ENCODE measurements at regions not wholly inside any gene's neighbourhood (a gene's known extent, or its start where the extent isn't known, plus 50 kb on each side); places are given as distances from the start of the nearest gene placed in this dataset.

DNA sequence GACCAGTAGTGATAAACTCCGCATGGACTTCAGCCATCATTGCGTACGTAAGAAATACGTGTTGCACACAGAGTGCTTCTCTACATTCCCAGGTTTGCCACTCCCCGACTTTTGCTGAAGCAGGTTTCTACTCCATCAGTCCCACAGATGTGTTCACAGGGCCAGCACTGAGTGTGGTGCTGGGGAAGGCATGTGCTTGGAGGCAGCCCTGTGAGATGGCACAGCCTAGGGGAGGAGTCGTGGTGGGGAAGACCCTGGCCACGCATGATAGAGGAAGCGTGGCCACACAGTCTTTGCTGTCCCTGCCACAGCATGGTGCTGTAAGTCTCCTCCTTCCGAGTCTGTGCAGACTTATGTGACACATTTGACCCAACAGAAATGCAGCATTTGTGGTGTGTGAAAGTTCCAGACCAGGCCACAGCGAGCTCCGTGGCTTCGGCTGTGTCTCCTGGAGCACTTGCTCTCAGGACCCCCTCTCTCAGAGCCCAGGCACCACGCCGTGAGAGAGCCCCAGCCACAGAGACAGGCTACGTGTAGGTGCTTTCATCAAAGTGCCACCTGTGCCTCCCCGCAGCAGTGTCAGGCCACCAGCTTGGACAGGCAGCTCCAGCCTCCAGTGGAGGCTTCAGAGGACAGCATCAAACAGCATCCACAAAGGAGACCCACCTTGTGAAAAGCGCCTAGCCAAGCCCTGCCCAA, 197.8 kb downstream of the AUH start:
- no peak for DNase-seq
- no peaks in the 10 kb centered on the region for H3K9me3 ChIP-seq
- intact Hi-C loops (cut with DNase I; ENCODE audit: low total_unique reads) (no loop called here), in situ Hi-C loops (cut with MboI; ENCODE audit: low sequenced_read_pairs in 4 of 4) (no loop called here)
- H3K4me3 ChIP-seq: no peak overlapping the region
- peaks cover 0 to 6% of the 10 kb centered on the region in 2 donors for H3K4me1 ChIP-seq
- H3K27ac ChIP-seq: no peak overlapping the region
- no peaks in the 10 kb centered on the region for H3K36me3 ChIP-seq
- no peaks in the 10 kb centered on the region for H3K27me3 ChIP-seq
- TF ChIP-seq POLR2A (IDR thresholded peaks at IDR 0.05) (no peak), CTCF (IDR thresholded peaks at IDR 0.05 in 4 of 5, conservative IDR thresholded peaks at IDR 0.05 in 1 of 5) (no peak)
- no peak for ATAC-seq
